GM10266 (cell line): ENCODE measurements at regions not wholly inside any gene's neighbourhood (a gene's known extent, or its start where the extent isn't known, plus 50 kb on each side); places are given as distances from the start of the nearest gene placed in this dataset.

ENCODE experiments used
- DNase-seq: peaks from one replicate; pipeline ENCODE4 v3.0.0; 2012; ENCODE audit errors: extremely low spot score
- TF ChIP-seq, protein P1 (sequence below): IDR thresholded peaks from 2 replicates; pipeline ENCODE4 v1.5.1; 2012; ENCODE audit warnings: mild to moderate bottlenecking, low read depth; ENCODE audit not compliant: control insufficient read depth, insufficient read depth; ENCODE audit errors: missing control alignments

DNA sequence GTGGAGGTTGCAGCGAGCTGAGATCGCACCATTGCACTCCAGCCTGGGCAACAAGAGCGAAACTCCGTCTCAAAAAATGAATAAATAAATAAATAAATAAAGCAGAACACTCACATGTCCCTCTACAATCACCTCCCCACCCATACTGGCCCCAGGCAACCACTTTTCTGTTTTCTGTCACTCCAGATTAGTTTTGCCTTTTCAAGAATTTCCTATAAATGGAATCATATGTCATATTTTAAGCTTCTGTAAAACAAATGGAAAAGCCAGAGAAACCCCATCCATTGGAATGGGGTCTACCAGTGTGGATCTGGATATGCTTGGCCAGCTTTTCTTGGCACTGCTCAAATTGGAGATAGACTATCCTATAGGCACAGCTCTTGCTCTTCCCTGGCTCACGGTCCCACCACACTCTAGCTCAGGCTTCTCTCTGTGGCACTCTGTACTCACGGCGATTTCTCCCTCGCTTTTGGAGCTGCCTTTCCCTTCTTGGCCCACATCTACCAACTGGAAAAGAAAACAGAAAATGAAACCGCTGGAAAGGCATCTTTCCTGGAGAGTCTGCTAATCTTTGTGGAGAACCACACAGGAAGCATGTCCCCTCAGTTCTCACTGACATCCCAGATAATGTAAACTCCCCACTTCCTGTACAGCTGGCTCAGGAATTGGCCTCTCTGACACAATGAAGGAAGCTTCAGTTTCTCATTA lies 210.1 kb downstream of the JCAD start:
- TF ChIP-seq, protein P1, sequence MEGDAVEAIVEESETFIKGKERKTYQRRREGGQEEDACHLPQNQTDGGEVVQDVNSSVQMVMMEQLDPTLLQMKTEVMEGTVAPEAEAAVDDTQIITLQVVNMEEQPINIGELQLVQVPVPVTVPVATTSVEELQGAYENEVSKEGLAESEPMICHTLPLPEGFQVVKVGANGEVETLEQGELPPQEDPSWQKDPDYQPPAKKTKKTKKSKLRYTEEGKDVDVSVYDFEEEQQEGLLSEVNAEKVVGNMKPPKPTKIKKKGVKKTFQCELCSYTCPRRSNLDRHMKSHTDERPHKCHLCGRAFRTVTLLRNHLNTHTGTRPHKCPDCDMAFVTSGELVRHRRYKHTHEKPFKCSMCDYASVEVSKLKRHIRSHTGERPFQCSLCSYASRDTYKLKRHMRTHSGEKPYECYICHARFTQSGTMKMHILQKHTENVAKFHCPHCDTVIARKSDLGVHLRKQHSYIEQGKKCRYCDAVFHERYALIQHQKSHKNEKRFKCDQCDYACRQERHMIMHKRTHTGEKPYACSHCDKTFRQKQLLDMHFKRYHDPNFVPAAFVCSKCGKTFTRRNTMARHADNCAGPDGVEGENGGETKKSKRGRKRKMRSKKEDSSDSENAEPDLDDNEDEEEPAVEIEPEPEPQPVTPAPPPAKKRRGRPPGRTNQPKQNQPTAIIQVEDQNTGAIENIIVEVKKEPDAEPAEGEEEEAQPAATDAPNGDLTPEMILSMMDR, result no peak
- DNase-seq, result no peak

DNA sequence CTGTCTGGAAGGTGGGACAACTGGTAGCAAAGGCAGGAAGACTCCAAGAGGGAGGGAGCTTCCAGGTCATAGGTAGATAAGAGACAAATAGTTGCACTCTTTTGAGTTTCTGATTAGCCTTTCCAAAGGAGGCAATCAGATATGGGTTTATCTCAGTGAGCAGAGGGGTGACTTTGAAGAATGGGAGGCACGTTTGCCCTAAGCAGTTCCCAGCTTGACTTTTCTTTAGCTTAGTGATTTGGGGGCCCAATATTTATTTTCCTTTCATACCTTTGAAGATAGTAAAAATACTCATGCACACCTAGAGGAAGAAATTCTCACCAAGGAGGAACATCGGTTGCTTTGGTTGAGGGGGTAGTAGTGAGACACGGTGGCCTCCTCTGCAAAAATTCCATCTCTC lies 212.1 kb upstream of the SVIL start:
- TF ChIP-seq, protein P1, result no peak
- no peak for DNase-seq

DNA sequence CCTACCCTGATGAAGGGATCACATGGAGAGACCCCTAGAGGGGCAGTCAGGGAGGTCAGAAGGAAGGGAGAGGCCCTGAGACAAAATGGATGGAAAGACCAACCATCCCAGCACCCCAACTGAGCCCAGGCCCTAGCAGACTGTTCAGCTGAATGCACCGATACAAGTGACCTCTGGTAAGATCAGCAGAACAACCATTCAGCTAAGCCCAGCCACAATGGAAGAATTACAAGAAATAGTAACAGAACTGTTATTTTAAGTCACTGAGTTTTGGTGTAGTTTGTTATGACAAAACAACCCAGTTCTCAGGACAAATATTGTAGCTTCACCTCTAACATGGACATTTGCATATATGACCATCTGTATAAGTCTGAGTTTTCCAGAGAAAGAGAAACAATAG lies 210.4 kb upstream of the SVIL start:
- no peak for DNase-seq
- TF ChIP-seq, protein P1, result no peak

DNA sequence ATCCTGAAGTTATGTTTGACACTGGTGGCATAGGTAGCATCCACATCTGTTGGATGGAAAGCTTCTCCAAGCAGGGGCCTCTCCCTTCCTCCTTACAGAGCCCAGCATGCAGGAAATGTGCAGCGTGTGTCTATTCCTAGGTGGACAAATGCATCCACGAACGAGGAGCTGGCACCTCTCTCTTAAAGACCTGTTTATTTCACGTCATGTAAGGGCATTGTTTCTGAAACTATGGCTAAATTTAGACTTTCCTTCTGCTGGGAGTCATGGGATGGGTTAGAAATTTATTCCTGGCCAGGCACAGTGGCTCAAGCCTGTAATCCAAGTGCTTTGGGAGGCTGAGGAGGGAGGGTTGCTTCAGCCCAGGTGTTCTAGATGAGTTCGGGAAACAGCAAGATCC lies 208.4 kb upstream of the SVIL start:
- TF ChIP-seq, protein P1, result no peak
- DNase-seq, result no peak

DNA sequence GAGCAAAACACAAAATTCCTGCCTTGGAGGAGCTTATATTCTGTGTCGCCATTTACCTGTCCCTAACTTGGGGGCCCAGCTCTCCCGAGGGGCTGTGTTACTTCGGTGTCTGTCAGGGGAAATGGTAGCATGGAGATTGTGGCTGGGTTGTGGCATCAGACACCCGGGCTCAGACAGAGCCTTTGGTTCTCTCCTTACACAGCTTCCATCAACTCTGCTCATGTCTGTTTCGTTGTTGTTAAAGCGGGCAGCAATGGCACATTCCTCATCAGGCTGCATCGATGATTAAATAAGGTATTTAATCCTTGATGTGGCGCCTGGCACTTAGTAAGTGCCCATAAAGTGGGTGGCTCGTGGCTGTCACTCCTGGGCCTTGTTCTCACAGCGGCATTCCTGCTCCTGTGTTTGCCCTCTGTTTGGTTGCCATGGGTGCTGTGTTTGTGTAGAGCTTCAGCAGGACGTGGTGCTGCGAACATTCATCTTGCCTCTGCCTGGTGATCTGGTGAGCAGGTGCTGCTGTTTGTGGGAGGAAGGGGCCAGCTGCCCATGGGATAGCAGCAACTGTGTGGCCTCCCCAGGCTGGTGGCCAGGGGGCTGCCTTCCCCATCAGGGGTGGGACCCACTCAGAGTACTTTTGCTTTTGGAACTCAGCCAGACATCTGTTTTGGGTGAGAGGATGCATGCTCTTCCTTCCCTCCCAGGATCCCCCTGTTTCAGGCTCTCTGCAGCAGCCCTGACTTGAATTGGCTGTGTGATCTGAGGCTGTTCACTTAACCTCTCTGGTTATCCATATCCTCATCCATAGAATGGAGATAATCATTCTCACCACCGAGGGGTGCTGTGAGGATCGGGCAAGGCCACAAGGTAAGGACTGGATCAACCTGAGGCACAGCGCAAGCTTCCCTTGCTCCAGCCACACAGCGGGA lies 207.2 kb upstream of the SVIL start:
- TF ChIP-seq, protein P1, result no peak
- no peak for DNase-seq

DNA sequence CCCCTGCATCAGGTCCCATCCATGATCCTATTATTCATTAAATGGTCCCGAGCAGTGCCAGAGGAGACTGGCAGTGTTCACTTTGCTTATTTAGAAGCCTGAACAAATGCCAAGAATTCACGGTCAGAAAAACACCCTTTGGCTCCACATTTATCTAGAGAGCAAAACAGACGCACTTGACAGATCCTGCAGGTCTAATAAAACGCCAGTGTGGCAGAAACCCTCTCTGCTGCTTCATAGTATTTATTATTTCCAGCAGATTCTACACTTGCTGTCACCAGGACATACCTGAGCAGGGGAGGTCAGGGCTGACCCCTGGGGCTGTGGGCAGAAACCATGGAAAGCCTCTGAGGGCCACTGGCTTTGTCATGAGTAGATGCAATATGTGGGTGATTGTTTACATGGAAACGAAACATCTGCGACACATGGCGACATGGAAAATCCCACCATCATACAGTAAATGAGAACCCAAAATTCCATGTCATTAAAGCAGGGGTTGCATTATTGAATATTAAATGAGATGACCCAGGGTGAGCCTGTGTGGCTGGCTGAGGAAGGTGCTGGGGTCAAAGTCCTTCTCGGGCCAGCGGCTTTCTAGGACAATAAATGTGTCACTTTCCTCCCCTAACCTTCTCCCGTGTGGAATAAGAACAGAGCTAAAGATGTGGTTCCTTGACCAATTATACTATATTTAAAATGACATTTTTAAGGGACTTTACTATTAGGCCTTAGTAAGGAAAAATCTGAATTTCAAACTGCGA lies 205.9 kb upstream of the SVIL start:
- no peak for DNase-seq
- TF ChIP-seq, protein P1, result no peak
